ENCODE measurements at regions not wholly inside any gene's neighbourhood (a gene's known extent, or its start where the extent isn't known, plus 50 kb on each side); places are given as distances from the start of the nearest gene placed in this dataset.

- Histone ChIP-seq H3K4me2 (ENCODE audit: insufficient read depth, low read length) (no peak overlapping the region), H3K9me3 (replicated peaks; ENCODE audit: control insufficient read depth, insufficient read depth, low read length) (no peaks in the 10 kb centered on the region), H3K4me3 (replicated peaks in 1 of 3; ENCODE audit: insufficient read depth in 1 of 3, low read depth in 1 of 3, low read length in 3 of 3) (no peak overlapping the region), H3K79me2 (ENCODE audit: control insufficient read depth, insufficient read depth, low read length) (no peaks in the 10 kb centered on the region), H3K27me3 (ENCODE audit: control insufficient read depth in 2 of 2, insufficient read depth in 2 of 2, low read length in 2 of 2) (no peaks in the 10 kb centered on the region), H3K36me3 (ENCODE audit: control insufficient read depth in 2 of 2, extremely low read depth in 1 of 2, insufficient read depth in 2 of 2, low read length in 2 of 2) (no peaks in the 10 kb centered on the region), H3K27ac (ENCODE audit: insufficient read depth, low read depth, low read length) (no peak overlapping the region), H2AFZ (ENCODE audit: low read depth, low read length) (no peak overlapping the region), H3K4me1 (ENCODE audit: control insufficient read depth, extremely low read depth, insufficient read depth, low read length) (no peaks in the 10 kb centered on the region), H3K9ac (replicated peaks; ENCODE audit: extremely low read depth, insufficient read depth, low read length) (no peak overlapping the region), H4K20me1 (replicated peaks; ENCODE audit: control insufficient read depth, extremely low read depth, insufficient read depth, low read length) (no peaks in the 10 kb centered on the region), H3K9me1 (replicated peaks; ENCODE audit: control insufficient read depth, extremely low read depth, insufficient read depth, low read length) (no peaks in the 10 kb centered on the region)
- FAIRE-seq, result no peak
- dilution Hi-C loops (cut with MboI; ENCODE audit: extremely low pct_ligation_motif_present, low sequenced_read_pairs), result no loop called here
- no peak for DNase-seq (ENCODE audit: low read depth, low spot score)
- ChIA-PET CTCF (no interaction called here), POLR2A (no interaction called here)
- no TSS peak for BruUV-seq (replicated peaks)
- TF ChIP-seq EZH2 (IDR thresholded peaks at IDR 0.05; ENCODE audit: borderline replicate concordance, low read depth, low read length, severe bottlenecking), result no peak
- no peak for TF ChIP-seq POLR2AphosphoS5 (IDR thresholded peaks at IDR 0.05; ENCODE audit: insufficient read depth, low read depth, low read length)
- TF ChIP-seq FOS (IDR thresholded peaks at IDR 0.05; ENCODE audit: borderline replicate concordance, insufficient read depth, low read length), result no peak
- no peak for TF ChIP-seq GATA2 (IDR thresholded peaks at IDR 0.05; ENCODE audit: insufficient read depth, insufficient read length, low read depth, low read length)
- no peak for TF ChIP-seq JUN (IDR thresholded peaks at IDR 0.05; ENCODE audit: borderline replicate concordance, insufficient read depth, insufficient read length, low read depth)
- TF ChIP-seq CTCF (IDR thresholded peaks at IDR 0.05; ENCODE audit: extremely low read depth in 1 of 2, insufficient read depth in 1 of 2, low read depth in 1 of 2, low read length in 2 of 2), result no peak
- TF ChIP-seq MAX (IDR thresholded peaks at IDR 0.05; ENCODE audit: insufficient read depth, insufficient read length), result no peak
- no peak for TF ChIP-seq MYC (IDR thresholded peaks at IDR 0.05; ENCODE audit: low read depth, low read length)
- no peak for TF ChIP-seq POLR2A (IDR thresholded peaks at IDR 0.05; ENCODE audit: low read depth, low read length)
- intact Hi-C loops (cut with micrococcal nuclease), result no loop called here
Observed at GRCh38 chr12:27906127-27906500, 66.4 kb downstream of the PTHLH start.

Data from endothelial cell of umbilical vein (primary cell).